A549 (cell line): ENCODE measurements at regions not wholly inside any gene's neighbourhood (a gene's known extent, or its start where the extent isn't known, plus 50 kb on each side); places are given as distances from the start of the nearest gene placed in this dataset.

Source experiments
- EP300 ChIP-seq, 2 experiments: fragments of >200 bp; sonication (Bioruptor Twin); formaldehyde crosslinking; IDR thresholded peaks; 2 replicates in 1 of 2; 3 replicates in 1 of 2; pipeline ENCODE4 v1.6.1; 2016 to 2017
- ESRRA ChIP-seq: fragments of 150-350 bp; IDR thresholded peaks from 2 replicates; pipeline ENCODE4 v1.6.1; 2014; ENCODE audit warnings: mild to moderate bottlenecking, low read length, borderline replicate concordance
- HDAC2 ChIP-seq: fragments of 200-600 bp; sonication (generic); IDR thresholded peaks from 2 replicates; pipeline ENCODE4 v1.6.1; 2016
- HOXA7 ChIP-seq: fragments of 250-450 bp; sonication (Bioruptor Pico); IDR thresholded peaks from 2 replicates; pipeline ENCODE4 v1.5.0; 2020; ENCODE audit warnings: mild to moderate bottlenecking, moderate library complexity
- PBX3 ChIP-seq: IDR thresholded peaks from 2 replicates; pipeline ENCODE4 v1.6.1; 2012
- POLR2A ChIP-seq: IDR thresholded peaks from 2 replicates; pipeline ENCODE4 v1.6.1; 2012; ENCODE audit warnings: mild to moderate bottlenecking, low read length
- RAD21 ChIP-seq, 2 experiments: fragments of >200 bp in 1 of 2; sonication (Bioruptor Twin) in 1 of 2; formaldehyde crosslinking in 1 of 2; IDR thresholded peaks in 1 of 2; conservative IDR thresholded peaks in 1 of 2; 2 replicates in 1 of 2; 3 replicates in 1 of 2; pipeline ENCODE4 v1.6.1; 2012 to 2018; ENCODE audit warnings: inconsistent platforms in 1 of 2
- REST ChIP-seq: fragments of 200-600 bp; sonication (generic); IDR thresholded peaks from 2 replicates; pipeline ENCODE4 v1.6.1; 2016; ENCODE audit warnings: antibody characterized with exemption, mild to moderate bottlenecking, moderate library complexity
- SMC3 ChIP-seq: fragments of >200 bp; sonication (Bioruptor Twin); formaldehyde crosslinking; IDR thresholded peaks from 3 replicates; pipeline ENCODE4 v1.6.1; 2018; ENCODE audit warnings: inconsistent platforms
- ZNF302 ChIP-seq: fragments of 250-450 bp; sonication (Bioruptor Pico); IDR thresholded peaks from 2 replicates; pipeline ENCODE4 v1.9.0; 2021; ENCODE audit warnings: inconsistent platforms, mild to moderate bottlenecking, moderate library complexity
- TF ChIP-seq, protein P1 (sequence below): fragments of >200 bp; sonication (Bioruptor Twin); formaldehyde crosslinking; IDR thresholded peaks from 3 replicates; pipeline ENCODE4 v1.5.1; 2016
- TF ChIP-seq, protein P2 (sequence below): fragments of 450-650 bp; IDR thresholded peaks from 2 replicates; pipeline ENCODE4 v1.6.1; 2014; ENCODE audit warnings: antibody characterized with exemption

- TF ChIP-seq, protein P1, sequence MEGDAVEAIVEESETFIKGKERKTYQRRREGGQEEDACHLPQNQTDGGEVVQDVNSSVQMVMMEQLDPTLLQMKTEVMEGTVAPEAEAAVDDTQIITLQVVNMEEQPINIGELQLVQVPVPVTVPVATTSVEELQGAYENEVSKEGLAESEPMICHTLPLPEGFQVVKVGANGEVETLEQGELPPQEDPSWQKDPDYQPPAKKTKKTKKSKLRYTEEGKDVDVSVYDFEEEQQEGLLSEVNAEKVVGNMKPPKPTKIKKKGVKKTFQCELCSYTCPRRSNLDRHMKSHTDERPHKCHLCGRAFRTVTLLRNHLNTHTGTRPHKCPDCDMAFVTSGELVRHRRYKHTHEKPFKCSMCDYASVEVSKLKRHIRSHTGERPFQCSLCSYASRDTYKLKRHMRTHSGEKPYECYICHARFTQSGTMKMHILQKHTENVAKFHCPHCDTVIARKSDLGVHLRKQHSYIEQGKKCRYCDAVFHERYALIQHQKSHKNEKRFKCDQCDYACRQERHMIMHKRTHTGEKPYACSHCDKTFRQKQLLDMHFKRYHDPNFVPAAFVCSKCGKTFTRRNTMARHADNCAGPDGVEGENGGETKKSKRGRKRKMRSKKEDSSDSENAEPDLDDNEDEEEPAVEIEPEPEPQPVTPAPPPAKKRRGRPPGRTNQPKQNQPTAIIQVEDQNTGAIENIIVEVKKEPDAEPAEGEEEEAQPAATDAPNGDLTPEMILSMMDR, result no peak
- TF ChIP-seq HDAC2, result no peak
- TF ChIP-seq POLR2A, result no peak
- TF ChIP-seq ZNF302 (CRISPR knock-in tag), result no peak
- TF ChIP-seq, protein P2, sequence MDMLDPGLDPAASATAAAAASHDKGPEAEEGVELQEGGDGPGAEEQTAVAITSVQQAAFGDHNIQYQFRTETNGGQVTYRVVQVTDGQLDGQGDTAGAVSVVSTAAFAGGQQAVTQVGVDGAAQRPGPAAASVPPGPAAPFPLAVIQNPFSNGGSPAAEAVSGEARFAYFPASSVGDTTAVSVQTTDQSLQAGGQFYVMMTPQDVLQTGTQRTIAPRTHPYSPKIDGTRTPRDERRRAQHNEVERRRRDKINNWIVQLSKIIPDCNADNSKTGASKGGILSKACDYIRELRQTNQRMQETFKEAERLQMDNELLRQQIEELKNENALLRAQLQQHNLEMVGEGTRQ, result no peak
- no peak for TF ChIP-seq PBX3
- TF ChIP-seq HOXA7, result no peak
- no peak for TF ChIP-seq RAD21 (conservative IDR thresholded peaks at IDR 0.05 in 1 of 2, IDR thresholded peaks at IDR 0.05 in 1 of 2)
- TF ChIP-seq SMC3, result no peak
- no peak for TF ChIP-seq REST
- no peak for TF ChIP-seq EP300 (IDR thresholded peaks at IDR 0.05)
- no peak for TF ChIP-seq ESRRA
These were observed 50.3 kb upstream of the HPF1 start for GRCh38 chr4:169807934-169808509.
